Fibroblast of lung (primary cell): ENCODE measurements at regions not wholly inside any gene's neighbourhood (a gene's known extent, or its start where the extent isn't known, plus 50 kb on each side); places are given as distances from the start of the nearest gene placed in this dataset.

ENCODE experiments used
- DNase-seq, 2 donors: peaks; one replicate each; pipeline versions ENCODE4 v3.0.0 to v3.0.0-alpha.2; 2010; ENCODE audit warnings: low read depth in 2 of 2
- H2AFZ ChIP-seq: 2 replicates; pipeline ENCODE4 v1.5.1; 2012; ENCODE audit warnings: low read length, control low read depth, inconsistent platforms
- H3K27ac ChIP-seq: 2 replicates; pipeline ENCODE4 v1.5.1; 2011; ENCODE audit warnings: low read length, control low read depth; ENCODE audit not compliant: insufficient read depth
- H3K27me3 ChIP-seq: 2 replicates; pipeline ENCODE4 v1.5.1; 2011; ENCODE audit warnings: mild to moderate bottlenecking, low read length; ENCODE audit not compliant: control insufficient read depth, insufficient read depth
- H3K36me3 ChIP-seq: 2 replicates; pipeline ENCODE4 v1.5.1; 2011; ENCODE audit warnings: low read length; ENCODE audit not compliant: control insufficient read depth, insufficient read depth
- H3K4me1 ChIP-seq: 2 replicates; pipeline ENCODE4 v1.5.1; 2011; ENCODE audit warnings: low read length; ENCODE audit not compliant: control insufficient read depth, insufficient read depth; ENCODE audit errors: extremely low read depth
- H3K4me2 ChIP-seq: 2 replicates; pipeline ENCODE4 v1.5.1; 2011; ENCODE audit warnings: low read length, control low read depth; ENCODE audit not compliant: insufficient read depth; ENCODE audit errors: extremely low read depth
- H3K4me3 ChIP-seq, 4 experiments: fragments of 200-600 bp in 1 of 4; sonication (generic) in 1 of 4; replicated peaks in 1 of 4; 2 replicates each; pipeline ENCODE4 v1.5.1; 2011 to 2016; ENCODE audit warnings: low read length in 4 of 4, low read depth in 3 of 4, mild to moderate bottlenecking in 3 of 4, control low read depth in 2 of 4, inconsistent platforms in 1 of 4, mixed read lengths in 1 of 4; ENCODE audit not compliant: insufficient read depth in 1 of 4; ENCODE audit errors: control extremely low read depth in 1 of 4
- H3K79me2 ChIP-seq: 2 replicates; pipeline ENCODE4 v1.5.1; 2012; ENCODE audit warnings: mild to moderate bottlenecking, low read length, inconsistent platforms; ENCODE audit not compliant: control insufficient read depth, insufficient read depth
- H3K9ac ChIP-seq: 2 replicates; pipeline ENCODE4 v1.5.1; 2011; ENCODE audit warnings: mild to moderate bottlenecking, low read length, control low read depth; ENCODE audit not compliant: insufficient read depth
- H3K9me3 ChIP-seq: 2 replicates; pipeline ENCODE4 v1.5.1; 2012; ENCODE audit warnings: low read depth, low read length; ENCODE audit not compliant: control insufficient read depth, insufficient read depth
- H4K20me1 ChIP-seq: 2 replicates; pipeline ENCODE4 v1.5.1; 2011; ENCODE audit warnings: low read length; ENCODE audit not compliant: control insufficient read depth, insufficient read depth; ENCODE audit errors: extremely low read depth
- CTCF ChIP-seq, 2 donors: IDR thresholded peaks in 1 of 2; conservative IDR thresholded peaks in 1 of 2; 1 replicate in 1 of 2; 2 replicates in 1 of 2; pipeline ENCODE4 v1.5.1; 2011 to 2012; ENCODE audit warnings: low read length in 2 of 2, control low read depth in 1 of 2, inconsistent platforms in 1 of 2, low read depth in 1 of 2, mild to moderate bottlenecking in 1 of 2
- EZH2 ChIP-seq: IDR thresholded peaks from 2 replicates; pipeline ENCODE4 v1.5.1; 2012; ENCODE audit warnings: low read length, control low read depth, mild to moderate bottlenecking; ENCODE audit errors: missing control alignments

- Histone ChIP-seq H3K9ac (no peak overlapping the region), H3K4me2 (no peak overlapping the region), H3K36me3 (no peaks in the 10 kb centered on the region), H3K79me2 (no peaks in the 10 kb centered on the region), H2AFZ (no peak overlapping the region), H3K4me3 (no peak overlapping the region), H4K20me1 (no peaks in the 10 kb centered on the region), H3K27me3 (no peaks in the 10 kb centered on the region), H3K4me1 (no peaks in the 10 kb centered on the region), H3K27ac (no peak overlapping the region), H3K9me3 (no peaks in the 10 kb centered on the region)
- no peak for TF ChIP-seq EZH2
- TF ChIP-seq CTCF (conservative IDR thresholded peaks at IDR 0.05 in 1 of 2, IDR thresholded peaks at IDR 0.05 in 1 of 2; ENCODE audit: low read depth in 1 of 2, low read length in 2 of 2), result no peak
- no peak for DNase-seq
Measured at GRCh38 chr6:122020588-122021264, 378.7 kb upstream of the HSF2 start.

- Histone ChIP-seq H3K27ac (no peak overlapping the region), H3K36me3 (no peaks in the 10 kb centered on the region), H4K20me1 (no peaks in the 10 kb centered on the region), H3K4me2 (no peak overlapping the region), H3K27me3 (no peaks in the 10 kb centered on the region), H3K79me2 (no peaks in the 10 kb centered on the region), H3K4me3 (no peak overlapping the region), H3K9ac (no peak overlapping the region), H3K9me3 (no peaks in the 10 kb centered on the region), H2AFZ (no peak overlapping the region), H3K4me1 (no peaks in the 10 kb centered on the region)
- no peak for DNase-seq
- TF ChIP-seq CTCF (conservative IDR thresholded peaks at IDR 0.05 in 1 of 2, IDR thresholded peaks at IDR 0.05 in 1 of 2; ENCODE audit: low read depth in 1 of 2, low read length in 2 of 2), result no peak
- TF ChIP-seq EZH2, result no peak
Measured at GRCh38 chr6:122025104-122025503, 374.3 kb upstream of the HSF2 start.

GRCh38 chr6:122026582-122027369, 372.7 kb upstream of the HSF2 start:
- no peaks in the 10 kb centered on the region for H3K4me1 ChIP-seq

More at GRCh38 chr6:122026582-122027369, 372.7 kb upstream of the HSF2 start:
- no peaks in the 10 kb centered on the region for H3K27me3 ChIP-seq
- H3K27ac ChIP-seq, result no peak overlapping the region
- H3K4me3 ChIP-seq, result no peak overlapping the region
- no peaks in the 10 kb centered on the region for H3K9me3 ChIP-seq
- DNase-seq, result no peak
- no peak overlapping the region for H2AFZ ChIP-seq
- no peaks in the 10 kb centered on the region for H4K20me1 ChIP-seq
- H3K9ac ChIP-seq, result no peak overlapping the region
- no peak for TF ChIP-seq EZH2
- no peak for TF ChIP-seq CTCF (conservative IDR thresholded peaks at IDR 0.05 in 1 of 2, IDR thresholded peaks at IDR 0.05 in 1 of 2; ENCODE audit: low read depth in 1 of 2, low read length in 2 of 2)
- H3K79me2 ChIP-seq, result no peaks in the 10 kb centered on the region
- no peaks in the 10 kb centered on the region for H3K36me3 ChIP-seq
- H3K4me2 ChIP-seq, result no peak overlapping the region
